Skeletal muscle tissue (tissue), 3 donors: ENCODE measurements at regions not wholly inside any gene's neighbourhood (a gene's known extent, or its start where the extent isn't known, plus 50 kb on each side); places are given as distances from the start of the nearest gene placed in this dataset.
"Not testable (repeated sequence)": the region's sequence is repeated elsewhere in the genome, so short reads cannot be mapped to it uniquely, and the experiment has no call there.

Experiments used
- H3K27ac ChIP-seq: one replicate; pipeline ENCODE4 v1.7.0; 2013; ENCODE audit warnings: mild to moderate bottlenecking, low read depth, low read length, inconsistent platforms
- H3K27me3 ChIP-seq, 3 donors: one replicate each; pipeline ENCODE4 v1.7.0; 2013; ENCODE audit warnings: low read length in 3 of 3; ENCODE audit not compliant: control insufficient read depth in 3 of 3, insufficient read depth in 3 of 3
- H3K36me3 ChIP-seq, 3 donors: one replicate each; pipeline ENCODE4 v1.7.0; 2013; ENCODE audit warnings: low read length in 3 of 3; ENCODE audit not compliant: control insufficient read depth in 3 of 3, insufficient read depth in 3 of 3
- H3K4me1 ChIP-seq, 3 donors: one replicate each; pipeline ENCODE4 v1.7.0; 2013; ENCODE audit warnings: low read length in 3 of 3, mild to moderate bottlenecking in 3 of 3; ENCODE audit not compliant: control insufficient read depth in 3 of 3, insufficient read depth in 3 of 3
- H3K4me3 ChIP-seq, 3 donors: one replicate each; pipeline ENCODE4 v1.7.0; 2013; ENCODE audit warnings: low read length in 3 of 3
- H3K9ac ChIP-seq, 3 donors: one replicate each; pipeline ENCODE4 v1.7.0; 2013; ENCODE audit warnings: low read length in 3 of 3, mild to moderate bottlenecking in 3 of 3, moderate library complexity in 2 of 3, low read depth in 1 of 3
- H3K9me3 ChIP-seq, 3 donors: one replicate each; pipeline ENCODE4 v1.7.0; 2013; ENCODE audit warnings: low read length in 3 of 3; ENCODE audit not compliant: control insufficient read depth in 3 of 3
- donor health status: Osteomylitis.

DNA sequence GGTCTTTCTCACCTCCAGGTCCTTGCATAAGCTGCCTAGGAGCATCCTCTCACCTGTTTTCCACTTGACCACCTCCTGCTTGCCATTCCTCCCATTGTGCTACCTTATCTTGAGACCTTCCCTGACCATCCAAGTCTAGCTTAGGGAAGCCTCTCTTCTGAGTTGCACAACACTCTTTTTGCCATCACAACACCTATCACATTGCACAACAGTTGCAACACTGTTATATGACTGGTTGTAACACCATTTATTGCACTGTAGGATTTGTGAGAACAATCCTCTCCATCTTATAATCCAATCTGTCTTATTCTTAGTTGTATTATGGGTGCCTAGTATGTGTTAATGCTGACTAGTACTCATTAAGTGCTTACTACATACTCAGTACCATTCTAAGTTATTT lies 488.7 kb downstream of the OMA1 start:
- no peaks in the 10 kb centered on the region for H3K9me3 ChIP-seq
- H3K36me3 ChIP-seq: no peaks in the 10 kb centered on the region
- H3K4me3 ChIP-seq: no peak overlapping the region
- no peak overlapping the region for H3K9ac ChIP-seq
- no peaks in the 10 kb centered on the region for H3K27me3 ChIP-seq
- H3K27ac ChIP-seq: no peak overlapping the region
- H3K4me1 ChIP-seq: no peaks in the 10 kb centered on the region

DNA sequence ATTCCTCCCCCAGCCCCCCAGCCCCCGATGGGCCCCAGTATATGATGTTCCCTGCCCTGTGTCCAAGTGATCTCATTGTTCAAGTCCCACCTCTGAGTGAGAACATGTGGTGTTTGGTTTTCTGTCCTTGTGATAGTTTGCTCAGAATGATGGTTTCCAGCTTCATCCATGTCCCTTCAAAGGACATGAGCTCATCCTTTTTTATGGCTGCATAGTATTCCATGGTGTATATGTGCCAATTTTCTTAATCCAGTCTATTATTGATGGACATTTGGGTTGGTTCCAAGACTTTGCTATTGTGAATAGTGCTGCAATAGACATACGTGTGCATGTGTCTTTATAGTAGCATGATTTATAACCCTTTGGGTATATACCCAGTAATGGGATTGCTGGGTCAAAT lies 495.3 kb downstream of the OMA1 start:
- H3K9me3 ChIP-seq, H3K4me1 ChIP-seq, H3K9ac ChIP-seq, H3K27me3 ChIP-seq, H3K36me3 ChIP-seq, H3K27ac ChIP-seq, H3K4me3 ChIP-seq: not testable (repeated sequence)

DNA sequence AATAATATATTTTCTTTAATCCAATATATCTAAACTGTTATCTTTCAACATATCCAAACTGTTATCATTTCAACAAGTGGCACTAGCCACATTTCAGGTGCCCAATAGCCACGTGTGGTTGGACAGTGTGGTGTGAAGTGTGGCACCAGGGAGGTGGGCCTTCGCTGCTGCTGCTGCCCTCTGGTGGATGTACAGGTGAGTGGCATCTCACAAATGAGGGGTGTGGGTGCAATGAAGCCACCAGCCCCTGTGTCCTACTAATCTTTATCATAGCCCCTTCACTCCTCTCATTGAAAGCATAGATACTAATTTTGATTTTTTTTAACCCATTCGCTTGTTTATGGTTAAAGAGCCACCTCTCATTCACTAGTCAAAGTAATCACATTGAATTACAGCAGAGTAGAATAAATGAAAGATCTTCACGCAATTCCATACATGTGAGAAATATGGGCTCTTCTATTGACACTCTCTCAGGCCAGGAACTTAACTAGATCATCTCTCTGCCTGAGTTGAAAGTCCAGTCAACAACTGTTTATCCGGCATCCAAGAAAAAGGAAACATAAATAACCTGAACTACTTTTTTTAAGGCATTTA lies 499.2 kb downstream of the OMA1 start:
- H3K27ac ChIP-seq: no peak overlapping the region

DNA sequence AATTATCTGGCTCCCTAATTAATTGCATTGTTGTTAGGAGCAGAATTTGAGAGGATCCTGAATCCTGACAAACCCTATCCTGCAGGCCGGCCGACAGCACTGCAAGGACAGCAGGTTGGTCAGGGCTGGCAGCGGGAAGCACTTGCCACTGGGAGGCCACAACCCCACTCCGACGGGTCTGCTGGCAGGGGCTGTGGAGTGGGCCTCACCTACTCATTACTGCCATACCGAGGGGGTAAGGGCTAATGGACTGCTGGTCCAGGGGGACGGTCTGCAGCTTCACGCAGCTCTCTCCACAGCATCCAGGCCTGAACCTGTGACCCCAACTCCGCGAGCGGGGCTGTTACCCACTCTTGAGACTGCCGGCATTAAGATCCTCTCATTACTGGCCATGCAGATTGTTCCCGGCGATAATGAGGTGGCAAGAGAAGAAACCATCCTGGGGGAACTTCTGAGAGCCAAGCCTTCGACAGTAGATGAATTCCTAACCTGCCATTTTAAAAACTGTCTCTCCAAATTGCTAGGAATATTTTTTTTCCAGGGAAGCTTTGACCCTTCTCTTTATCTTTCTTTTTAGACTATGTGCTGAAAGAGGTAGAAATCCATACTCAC lies 501.3 kb downstream of the OMA1 start:
- H3K27me3 ChIP-seq: no peaks in the 10 kb centered on the region
- no peak overlapping the region for H3K9ac ChIP-seq
- no peaks in the 10 kb centered on the region for H3K9me3 ChIP-seq
- no peak overlapping the region for H3K27ac ChIP-seq
- no peaks in the 10 kb centered on the region for H3K36me3 ChIP-seq
- H3K4me3 ChIP-seq: no peak overlapping the region
- no peaks in the 10 kb centered on the region for H3K4me1 ChIP-seq

More for the DNA sequence above, 499.2 kb downstream of the OMA1 start:
- H3K9ac ChIP-seq: no peak overlapping the region
- no peaks in the 10 kb centered on the region for H3K4me1 ChIP-seq
- no peak overlapping the region for H3K4me3 ChIP-seq
- no peaks in the 10 kb centered on the region for H3K9me3 ChIP-seq
- H3K36me3 ChIP-seq: no peaks in the 10 kb centered on the region
- no peaks in the 10 kb centered on the region for H3K27me3 ChIP-seq

DNA sequence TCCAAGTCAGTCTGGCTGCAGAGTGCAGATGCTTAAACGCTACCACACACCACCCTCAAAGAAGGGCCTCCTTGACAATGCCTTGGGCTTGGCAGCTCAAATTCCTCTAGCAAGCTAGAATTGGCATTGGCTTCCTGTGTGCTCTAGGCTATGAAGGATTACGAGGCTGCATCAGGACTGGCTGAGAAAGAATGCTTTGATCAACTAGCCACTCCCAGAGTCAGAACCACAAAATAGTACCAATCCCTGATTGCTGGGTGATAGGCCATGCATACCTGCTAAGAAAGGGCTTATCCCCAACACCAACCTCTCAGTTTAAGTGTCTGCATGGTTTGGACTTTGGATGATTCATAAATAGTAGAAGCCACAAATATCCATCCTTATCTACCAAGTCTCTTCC lies 504.9 kb downstream of the OMA1 start:
- H3K4me1 ChIP-seq: no peaks in the 10 kb centered on the region
- no peak overlapping the region for H3K27ac ChIP-seq
- H3K9me3 ChIP-seq: no peaks in the 10 kb centered on the region
- no peak overlapping the region for H3K9ac ChIP-seq
- peaks cover 0 to 2% (median 0%) of the 10 kb centered on the region in 3 donors for H3K27me3 ChIP-seq
- H3K36me3 ChIP-seq: no peaks in the 10 kb centered on the region
- H3K4me3 ChIP-seq: no peak overlapping the region

DNA sequence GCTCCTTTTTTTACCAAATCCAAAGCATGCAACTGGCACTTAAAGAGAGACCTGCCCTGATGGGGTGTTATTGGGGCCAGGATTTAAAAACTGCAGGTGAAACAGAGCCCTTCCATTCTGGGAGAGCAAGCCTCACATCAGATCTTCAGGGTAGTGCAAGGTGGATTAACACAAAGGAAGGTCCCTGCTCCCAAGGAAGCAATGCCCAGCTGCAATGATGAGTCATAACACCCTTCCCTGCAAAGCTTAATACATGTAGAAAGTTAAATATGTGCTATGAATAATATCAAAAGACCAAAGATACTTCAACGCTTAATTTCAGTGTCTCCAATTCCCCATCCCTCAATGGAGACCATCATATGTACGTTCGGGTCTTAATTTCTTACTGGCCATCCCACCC lies 508.0 kb downstream of the OMA1 start:
- Histone ChIP-seq H3K4me3 (no peak overlapping the region), H3K27me3 (peaks cover 0 to 2% (median 0%) of the 10 kb centered on the region in 3 donors), H3K4me1 (peaks cover 3 to 5% (median 3%) of the 10 kb centered on the region in 3 donors), H3K36me3 (no peaks in the 10 kb centered on the region), H3K27ac (no peak overlapping the region), H3K9ac (no peak overlapping the region), H3K9me3 (no peaks in the 10 kb centered on the region)

DNA sequence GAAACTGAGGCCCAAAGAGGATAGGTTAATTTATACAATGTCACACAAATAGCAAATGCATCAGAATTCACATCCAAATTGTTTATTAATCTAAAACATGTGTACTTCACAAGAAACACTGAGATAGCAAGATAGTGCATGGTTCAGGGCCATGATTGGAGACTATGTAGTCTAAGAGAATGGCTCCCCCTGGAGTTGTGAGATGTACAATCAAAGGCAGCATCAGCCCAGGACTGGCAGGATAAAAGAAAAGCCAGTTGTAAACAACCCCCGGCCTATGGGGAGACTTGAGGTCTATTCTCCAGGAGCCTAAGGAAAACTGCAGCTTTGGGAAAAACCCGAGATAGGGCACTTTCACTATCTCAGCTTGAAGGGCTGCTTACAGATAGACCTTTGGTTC lies 511.0 kb downstream of the OMA1 start:
- no peaks in the 10 kb centered on the region for H3K36me3 ChIP-seq
- no peak overlapping the region for H3K4me3 ChIP-seq
- H3K9ac ChIP-seq: no peak overlapping the region
- H3K27me3 ChIP-seq: peaks cover 0 to 4% (median 2%) of the 10 kb centered on the region in 3 donors
- no peaks in the 10 kb centered on the region for H3K9me3 ChIP-seq
- peaks cover 3 to 5% (median 3%) of the 10 kb centered on the region in 3 donors for H3K4me1 ChIP-seq
- H3K27ac ChIP-seq: no peak overlapping the region

DNA sequence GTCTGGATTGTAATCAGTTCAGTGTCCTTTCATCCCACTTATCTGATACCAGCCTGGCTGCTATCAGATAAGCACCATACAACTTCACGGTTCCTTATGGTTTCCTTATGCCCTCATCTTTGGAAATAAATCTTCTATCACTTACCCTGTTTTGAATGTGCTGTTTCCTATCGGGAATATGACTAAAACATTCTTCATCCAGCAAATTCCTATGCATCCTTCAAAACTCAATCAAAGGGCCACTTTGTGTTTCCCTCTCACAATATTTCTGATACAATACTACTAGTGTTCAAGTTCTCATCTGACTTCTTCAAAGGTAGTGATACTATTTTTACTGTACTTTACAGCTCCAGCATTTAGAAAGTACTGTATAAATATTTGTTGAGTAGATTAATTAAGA lies 513.2 kb downstream of the OMA1 start:
- Histone ChIP-seq H3K27me3 (peaks cover 0 to 4% (median 0%) of the 10 kb centered on the region in 3 donors), H3K9ac (no peak overlapping the region), H3K4me1 (peaks cover 3 to 5% (median 3%) of the 10 kb centered on the region in 3 donors), H3K9me3 (no peaks in the 10 kb centered on the region), H3K27ac (no peak overlapping the region), H3K4me3 (no peak overlapping the region), H3K36me3 (no peaks in the 10 kb centered on the region)

DNA sequence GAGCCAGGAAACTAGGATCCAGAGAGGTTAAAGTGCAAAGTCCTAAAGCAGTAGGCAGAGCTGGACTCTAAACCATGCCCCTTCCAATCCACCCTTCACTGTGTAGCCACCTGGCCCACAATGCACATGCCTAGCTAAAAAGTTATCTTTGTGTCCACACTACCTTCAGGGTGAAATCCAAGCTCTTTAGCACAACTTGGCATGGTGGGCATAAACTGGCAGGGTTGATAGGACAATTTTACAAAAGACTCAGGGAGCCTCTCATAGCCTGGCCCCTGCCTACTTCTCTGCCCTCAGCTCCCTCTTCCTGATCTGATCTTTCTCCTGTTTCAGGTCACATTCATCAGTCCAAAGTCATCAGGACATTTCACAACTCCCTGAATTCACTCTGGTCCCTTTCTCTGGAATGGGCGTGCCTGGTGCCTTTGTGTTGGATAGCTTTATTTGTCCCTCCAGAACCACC lies 513.9 kb downstream of the OMA1 start:
- Histone ChIP-seq H3K4me3 (no peak overlapping the region), H3K27me3 (peaks cover 0 to 4% (median 0%) of the 10 kb centered on the region in 3 donors), H3K27ac (no peak overlapping the region), H3K36me3 (no peaks in the 10 kb centered on the region), H3K4me1 (peaks cover 3 to 5% (median 3%) of the 10 kb centered on the region in 3 donors), H3K9ac (no peak overlapping the region), H3K9me3 (no peaks in the 10 kb centered on the region)

DNA sequence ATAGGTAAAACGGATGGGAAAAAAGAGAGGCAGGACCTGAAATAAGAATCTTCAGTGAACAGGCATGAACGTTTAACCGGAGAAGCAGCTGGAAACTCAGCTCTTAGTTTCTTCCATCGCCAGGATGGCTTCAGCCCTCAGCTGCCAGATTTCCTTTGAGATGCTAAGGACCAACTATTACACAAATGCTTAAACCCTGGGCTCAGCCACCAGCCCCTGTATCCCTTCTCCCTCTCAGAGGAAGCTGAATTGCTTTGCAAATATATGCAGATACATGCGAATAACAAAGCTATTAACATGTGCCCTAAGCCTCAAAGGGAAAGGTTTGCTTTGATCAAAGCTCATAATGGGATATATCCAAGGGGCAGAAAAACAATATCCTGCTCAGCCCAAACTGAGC lies 515.1 kb downstream of the OMA1 start:
- Histone ChIP-seq H3K9me3 (no peaks in the 10 kb centered on the region), H3K27me3 (peaks cover 0 to 4% (median 0%) of the 10 kb centered on the region in 3 donors), H3K4me1 (peaks cover 3 to 5% (median 3%) of the 10 kb centered on the region in 3 donors), H3K27ac (no peak overlapping the region), H3K36me3 (no peaks in the 10 kb centered on the region), H3K4me3 (no peak overlapping the region), H3K9ac (no peak overlapping the region)
